ENCODE measurements at regions not wholly inside any gene's neighbourhood (a gene's known extent, or its start where the extent isn't known, plus 50 kb on each side); places are given as distances from the start of the nearest gene placed in this dataset.

- WGBS (ENCODE audit: missing lambda C conversion rate) = 13% methylated on average over 4 of the region's 4 CpGs
- H3K4me2 ChIP-seq = no peak overlapping the region
- no peak overlapping the region for H3K4me3 ChIP-seq
- ChIA-PET CTCF (interaction anchor here (0.8 kb wide), 1 partner anchor 71 kb away, joined by 3 read pairs; no protein-coding TSS in a partner anchor), POLR2A (no interaction called here)
- H3K4me1 ChIP-seq = no peaks in the 10 kb centered on the region
- H3K9me3 ChIP-seq = no peaks in the 10 kb centered on the region
- H3K27ac ChIP-seq = no peak overlapping the region
- ATAC-seq (no peak), DNase-seq (ENCODE audit: low read depth in 1 of 2, low spot score in 1 of 2) (no peak), FAIRE-seq (no peak)
- TF ChIP-seq, protein P1, sequence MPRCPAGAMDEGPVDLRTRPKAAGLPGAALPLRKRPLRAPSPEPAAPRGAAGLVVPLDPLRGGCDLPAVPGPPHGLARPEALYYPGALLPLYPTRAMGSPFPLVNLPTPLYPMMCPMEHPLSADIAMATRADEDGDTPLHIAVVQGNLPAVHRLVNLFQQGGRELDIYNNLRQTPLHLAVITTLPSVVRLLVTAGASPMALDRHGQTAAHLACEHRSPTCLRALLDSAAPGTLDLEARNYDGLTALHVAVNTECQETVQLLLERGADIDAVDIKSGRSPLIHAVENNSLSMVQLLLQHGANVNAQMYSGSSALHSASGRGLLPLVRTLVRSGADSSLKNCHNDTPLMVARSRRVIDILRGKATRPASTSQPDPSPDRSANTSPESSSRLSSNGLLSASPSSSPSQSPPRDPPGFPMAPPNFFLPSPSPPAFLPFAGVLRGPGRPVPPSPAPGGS (IDR thresholded peaks at IDR 0.05) = no peak
- TF ChIP-seq CHD4 (IDR thresholded peaks at IDR 0.05; ENCODE audit: borderline replicate concordance) = no peak
- no peak for TF ChIP-seq CEBPB (IDR thresholded peaks at IDR 0.05)
- no peak for TF ChIP-seq HEYL (CRISPR knock-in tag; IDR thresholded peaks at IDR 0.05)
- no peak for TF ChIP-seq ZSCAN20 (CRISPR knock-in tag; IDR thresholded peaks at IDR 0.05)
- no peak for TF ChIP-seq EP300 (IDR thresholded peaks at IDR 0.05)
- TF ChIP-seq POLR2AphosphoS2 (conservative IDR thresholded peaks at IDR 0.05; ENCODE audit: low read length) = no peak
- TF ChIP-seq HOXA7 (CRISPR knock-in tag; IDR thresholded peaks at IDR 0.05) = no peak
- TF ChIP-seq NPAS2 (CRISPR knock-in tag; IDR thresholded peaks at IDR 0.05; ENCODE audit: borderline replicate concordance) = no peak
- TF ChIP-seq KDM1A (IDR thresholded peaks at IDR 0.05; ENCODE audit: low read depth) = no peak
- TF ChIP-seq HDAC2 (IDR thresholded peaks at IDR 0.05) = no peak
- no peak for TF ChIP-seq MAZ (IDR thresholded peaks at IDR 0.05; ENCODE audit: borderline replicate concordance, low read depth, low read length)
- TF ChIP-seq E2F6 (IDR thresholded peaks at IDR 0.05; ENCODE audit: borderline replicate concordance, low read depth) = no peak
- no peak for TF ChIP-seq RARB (CRISPR knock-in tag; IDR thresholded peaks at IDR 0.05)
- TF ChIP-seq, protein P2, sequence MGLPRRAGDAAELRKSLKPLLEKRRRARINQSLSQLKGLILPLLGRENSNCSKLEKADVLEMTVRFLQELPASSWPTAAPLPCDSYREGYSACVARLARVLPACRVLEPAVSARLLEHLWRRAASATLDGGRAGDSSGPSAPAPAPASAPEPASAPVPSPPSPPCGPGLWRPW (IDR thresholded peaks at IDR 0.05) = no peak
- TF ChIP-seq, protein P3, sequence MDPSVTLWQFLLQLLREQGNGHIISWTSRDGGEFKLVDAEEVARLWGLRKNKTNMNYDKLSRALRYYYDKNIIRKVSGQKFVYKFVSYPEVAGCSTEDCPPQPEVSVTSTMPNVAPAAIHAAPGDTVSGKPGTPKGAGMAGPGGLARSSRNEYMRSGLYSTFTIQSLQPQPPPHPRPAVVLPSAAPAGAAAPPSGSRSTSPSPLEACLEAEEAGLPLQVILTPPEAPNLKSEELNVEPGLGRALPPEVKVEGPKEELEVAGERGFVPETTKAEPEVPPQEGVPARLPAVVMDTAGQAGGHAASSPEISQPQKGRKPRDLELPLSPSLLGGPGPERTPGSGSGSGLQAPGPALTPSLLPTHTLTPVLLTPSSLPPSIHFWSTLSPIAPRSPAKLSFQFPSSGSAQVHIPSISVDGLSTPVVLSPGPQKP (IDR thresholded peaks at IDR 0.05; ENCODE audit: low read depth, low read length) = no peak
- TF ChIP-seq CBX2 (IDR thresholded peaks at IDR 0.05; ENCODE audit: borderline replicate concordance, low read depth) = no peak
- TF ChIP-seq RFX5 (IDR thresholded peaks at IDR 0.05) = no peak
- no peak for TF ChIP-seq KDM5A (IDR thresholded peaks at IDR 0.05)
- no peak for TF ChIP-seq RAD21 (conservative IDR thresholded peaks at IDR 0.05 in 1 of 2, IDR thresholded peaks at IDR 0.05 in 1 of 2)
Measured at GRCh38 chr16:22970209-22970865, 156.4 kb downstream of the HS3ST2 start.

DNA sequence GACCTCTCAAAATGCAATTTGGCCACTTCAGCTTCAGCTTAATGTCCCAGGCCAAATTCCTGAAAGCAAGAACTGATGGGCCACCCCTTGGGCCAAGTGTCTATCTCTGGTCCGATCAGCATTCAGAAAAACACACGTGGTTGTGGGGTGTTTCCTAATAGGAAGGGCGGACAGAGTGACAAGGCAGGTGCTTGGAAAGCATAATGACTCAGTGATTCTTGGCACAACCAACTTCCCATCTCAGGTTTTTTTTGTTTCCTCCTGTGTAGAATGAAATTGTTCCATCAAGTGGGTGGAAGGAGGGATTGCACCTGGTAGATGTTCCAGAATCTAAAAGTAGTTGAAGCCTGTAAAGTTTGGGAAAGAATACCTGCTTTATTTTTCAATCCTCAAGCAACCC, 155.6 kb downstream of the HS3ST2 start:
- CTCF ChIA-PET = no interaction called here
- DNase-seq (ENCODE audit: low read depth in 1 of 2, low spot score in 1 of 2) = no peak
- WGBS (ENCODE audit: missing lambda C conversion rate) = 6% methylated on average over 3 of the region's 3 CpGs
- H3K4me3 ChIP-seq = no peak overlapping the region
- H3K4me2 ChIP-seq = no peak overlapping the region
- TF ChIP-seq ZC3H11A (IDR thresholded peaks at IDR 0.05) = no peak
- TF ChIP-seq POLR2AphosphoS2 (conservative IDR thresholded peaks at IDR 0.05; ENCODE audit: low read length) = no peak
- no peak for TF ChIP-seq ZSCAN20 (CRISPR knock-in tag; IDR thresholded peaks at IDR 0.05)
- no peak for TF ChIP-seq EP300 (IDR thresholded peaks at IDR 0.05)
- no peak for TF ChIP-seq TFCP2L1 (CRISPR knock-in tag; IDR thresholded peaks at IDR 0.05)
- TF ChIP-seq MAFK (IDR thresholded peaks at IDR 0.05; ENCODE audit: partially characterized antibody) = no peak
- TF ChIP-seq, protein P2 (IDR thresholded peaks at IDR 0.05) = no peak
- no peak for TF ChIP-seq ESRRA (IDR thresholded peaks at IDR 0.05; ENCODE audit: borderline replicate concordance, low read length)
- no peak for TF ChIP-seq HEYL (CRISPR knock-in tag; IDR thresholded peaks at IDR 0.05)
- TF ChIP-seq ZFP36 (IDR thresholded peaks at IDR 0.05; ENCODE audit: borderline replicate concordance, partially characterized antibody) = no peak
- no peak for TF ChIP-seq FOSB (CRISPR knock-in tag; IDR thresholded peaks at IDR 0.05)
- no peak for TF ChIP-seq MAX (IDR thresholded peaks at IDR 0.05)
- TF ChIP-seq HOXA7 (CRISPR knock-in tag; IDR thresholded peaks at IDR 0.05) = no peak
- TF ChIP-seq RCOR1 (IDR thresholded peaks at IDR 0.05; ENCODE audit: low read depth, low read length) = no peak
- TF ChIP-seq KDM5A (IDR thresholded peaks at IDR 0.05) = no peak
- no peak for TF ChIP-seq NR3C1 (IDR thresholded peaks at IDR 0.05)
- no peak for TF ChIP-seq JUN (IDR thresholded peaks at IDR 0.05)
- no peak for TF ChIP-seq FOXS1 (CRISPR knock-in tag; IDR thresholded peaks at IDR 0.05)
- no peak for TF ChIP-seq PHF8 (IDR thresholded peaks at IDR 0.05; ENCODE audit: borderline replicate concordance, low read depth)
- TF ChIP-seq EHF (CRISPR knock-in tag; IDR thresholded peaks at IDR 0.05) = no peak
- no peak for ATAC-seq
- H3K9me3 ChIP-seq = no peaks in the 10 kb centered on the region
- POLR2A ChIA-PET = no interaction called here
- H3K27ac ChIP-seq = no peak overlapping the region
- H3K4me1 ChIP-seq = no peaks in the 10 kb centered on the region
- no peak for FAIRE-seq
